HG03521 (cell line): ENCODE measurements at regions not wholly inside any gene's neighbourhood (a gene's known extent, or its start where the extent isn't known, plus 50 kb on each side); places are given as distances from the start of the nearest gene placed in this dataset.
"Not testable (repeated sequence)": the region's sequence is repeated elsewhere in the genome, so short reads cannot be mapped to it uniquely, and the experiment has no call there.

Experiments
- ATAC-seq: cut with Tn5 transposase; IDR thresholded peaks from one replicate; pipeline ENCODE4 v1.9.1; 2021; ENCODE audit warnings: mild to moderate bottlenecking, moderate library complexity; ENCODE audit not compliant: unreplicated experiment

DNA sequence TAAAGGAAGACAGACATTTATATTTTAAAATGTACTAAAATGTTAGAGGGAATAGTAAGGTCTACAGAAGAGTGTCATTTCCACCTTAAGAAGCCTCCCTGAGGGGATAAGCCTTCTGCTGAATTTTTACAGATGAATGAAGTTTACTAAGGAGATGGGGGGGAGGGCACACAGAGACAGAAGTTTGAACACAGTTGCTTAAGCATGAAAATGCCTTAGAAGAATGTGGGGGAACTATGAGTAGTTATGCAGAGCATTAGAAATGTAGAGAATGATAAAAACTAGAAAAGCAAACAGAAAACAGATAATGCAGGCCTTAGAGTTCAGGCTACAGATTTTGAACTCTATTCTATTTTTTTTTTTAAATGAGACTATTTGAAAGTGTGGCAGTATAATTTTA is 232.2 kb upstream of the VLDLR start:
- no peak for ATAC-seq

- no peak for ATAC-seq
These were observed 231.6 kb upstream of the VLDLR start for GRCh38 chr9:2390028-2390427.

GRCh38 chr9:2391509-2392132 is 230.0 kb upstream of the VLDLR start:
- ATAC-seq = not testable (repeated sequence)

GRCh38 chr9:2394087-2394741 is 227.4 kb upstream of the VLDLR start:
- not testable (repeated sequence) for ATAC-seq

DNA sequence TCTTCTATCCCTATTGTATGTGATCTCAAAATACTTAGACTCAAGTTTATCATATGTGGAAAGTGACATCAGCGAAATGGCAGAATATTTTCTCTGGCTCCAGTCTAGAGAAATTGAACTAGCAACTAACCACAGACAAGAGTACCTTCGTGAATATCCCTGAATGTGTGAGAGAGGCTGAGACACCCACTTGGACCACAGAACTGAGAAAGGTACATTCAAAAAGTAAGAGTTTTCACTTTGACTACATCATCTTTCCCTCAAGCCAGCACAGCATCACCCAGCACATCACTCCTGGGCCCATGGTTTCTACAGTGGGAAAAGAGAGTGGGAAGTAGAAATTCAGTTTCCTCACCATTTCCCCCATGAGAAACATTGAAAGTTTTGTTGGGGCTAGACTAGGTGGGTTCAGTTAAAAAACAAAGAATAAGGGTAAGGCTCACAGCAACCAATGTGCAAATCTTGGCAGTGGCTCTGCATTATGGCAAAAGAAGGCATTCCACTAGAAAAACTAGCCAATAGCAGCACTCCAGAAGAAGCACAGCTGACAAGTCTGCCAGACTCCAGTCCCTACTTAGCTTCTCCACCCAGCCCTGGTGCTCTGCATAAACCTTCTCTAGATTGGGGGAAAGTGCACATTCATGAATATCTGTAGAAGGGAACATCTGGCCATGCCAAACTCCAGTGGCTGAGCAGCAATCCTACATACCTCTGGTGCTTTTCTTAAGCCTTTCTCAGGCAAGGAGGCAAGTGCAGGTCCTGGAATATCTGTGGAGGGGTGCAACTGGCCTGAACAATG is 225.6 kb upstream of the VLDLR start:
- no peak for ATAC-seq

DNA sequence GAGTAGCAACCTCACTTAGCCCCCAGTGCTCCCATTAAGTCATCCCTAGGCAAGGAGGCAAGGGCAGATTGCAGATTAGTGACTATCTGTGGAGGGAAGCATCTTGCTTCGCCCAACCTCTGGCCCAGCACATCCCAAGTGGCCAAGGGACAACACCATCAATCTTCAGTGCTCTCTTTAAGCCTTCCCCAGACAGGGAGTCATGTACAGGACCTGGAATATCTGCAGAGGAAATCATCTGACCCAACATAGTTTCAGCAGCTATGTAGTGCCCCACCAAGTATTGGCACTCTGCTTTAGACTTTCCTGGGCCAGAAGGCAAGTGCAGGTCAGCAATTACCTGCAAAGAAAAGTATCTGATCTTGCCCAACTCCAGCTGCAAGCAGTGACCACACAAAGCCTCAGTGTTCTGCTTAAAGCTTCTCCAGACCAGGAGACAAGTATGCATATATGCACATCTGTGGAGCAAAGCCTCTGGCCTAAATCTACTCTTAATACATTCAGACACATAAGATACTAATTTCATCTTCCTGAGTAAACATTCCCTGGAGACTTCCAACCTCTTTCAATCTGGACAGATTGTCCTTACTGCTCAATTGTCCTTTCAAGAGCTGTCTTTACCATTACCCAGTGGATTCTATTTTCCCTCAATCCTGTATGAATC is 224.8 kb upstream of the VLDLR start:
- no peak for ATAC-seq

- ATAC-seq = not testable (repeated sequence)
These were observed 223.7 kb upstream of the VLDLR start for GRCh38 chr9:2397875-2398274.

- not testable (repeated sequence) for ATAC-seq
These were observed 219.8 kb upstream of the VLDLR start for GRCh38 chr9:2401746-2402145.

GRCh38 chr9:2403701-2404100 is 217.9 kb upstream of the VLDLR start:
- ATAC-seq = no peak

GRCh38 chr9:2406252-2406651 is 215.3 kb upstream of the VLDLR start:
- no peak for ATAC-seq

DNA sequence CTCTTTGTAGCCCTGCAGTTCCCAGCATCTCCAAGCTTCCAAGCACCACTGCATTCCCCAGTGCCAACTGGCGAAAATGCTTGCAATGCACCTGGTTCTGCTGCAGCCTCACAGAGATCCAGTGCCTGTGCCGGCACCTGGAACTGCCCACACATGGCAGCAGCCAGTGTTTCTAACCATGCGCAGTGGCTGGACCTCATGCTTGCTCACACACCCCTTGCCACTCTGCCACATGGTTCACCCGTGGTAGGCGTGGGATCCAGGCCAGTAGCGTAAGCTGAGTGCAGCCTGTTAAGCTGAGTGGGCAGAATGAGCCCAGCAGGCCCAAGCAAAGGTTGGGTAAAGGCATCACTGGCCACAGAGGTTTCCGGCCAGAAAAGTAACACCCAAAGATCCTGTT is 214.1 kb upstream of the VLDLR start:
- no peak for ATAC-seq

DNA sequence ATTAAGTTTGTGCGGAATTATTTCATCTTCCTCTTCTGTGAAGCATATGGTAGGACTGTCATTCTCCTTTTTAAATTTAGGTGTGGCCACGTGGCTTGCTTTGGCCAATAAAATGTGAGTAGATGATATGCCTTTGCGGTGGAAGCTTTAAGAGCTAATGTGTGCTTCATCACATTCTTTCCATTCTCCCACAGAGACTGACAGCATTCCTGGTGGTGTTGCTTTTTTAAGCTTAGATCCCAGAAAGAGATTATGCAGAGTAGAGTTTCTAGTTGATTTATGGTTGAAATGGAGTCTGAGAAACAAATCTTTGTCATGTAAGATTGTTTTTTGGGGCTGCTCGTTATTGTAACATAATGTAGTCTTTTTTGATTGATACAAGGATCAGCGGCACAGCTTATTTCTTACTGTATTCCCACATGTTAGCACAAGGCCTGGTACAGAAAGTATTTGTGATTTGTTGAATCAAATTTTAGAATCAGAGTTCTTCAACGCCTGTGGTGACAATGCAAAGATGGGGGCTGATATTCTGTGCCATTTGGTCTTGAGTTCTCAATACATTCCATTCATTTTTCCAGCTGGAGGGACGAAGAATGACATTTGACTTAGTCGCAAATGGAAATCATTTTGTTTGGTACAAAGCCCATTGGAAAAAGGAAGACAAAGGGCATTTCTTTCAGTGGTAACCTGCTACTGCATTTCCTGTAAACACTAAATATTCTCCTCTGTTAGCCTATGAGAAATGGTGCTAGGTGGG is 209.9 kb upstream of the VLDLR start:
- no peak for ATAC-seq

GRCh38 chr9:2413160-2413805 is 208.3 kb upstream of the VLDLR start:
- ATAC-seq = no peak

DNA sequence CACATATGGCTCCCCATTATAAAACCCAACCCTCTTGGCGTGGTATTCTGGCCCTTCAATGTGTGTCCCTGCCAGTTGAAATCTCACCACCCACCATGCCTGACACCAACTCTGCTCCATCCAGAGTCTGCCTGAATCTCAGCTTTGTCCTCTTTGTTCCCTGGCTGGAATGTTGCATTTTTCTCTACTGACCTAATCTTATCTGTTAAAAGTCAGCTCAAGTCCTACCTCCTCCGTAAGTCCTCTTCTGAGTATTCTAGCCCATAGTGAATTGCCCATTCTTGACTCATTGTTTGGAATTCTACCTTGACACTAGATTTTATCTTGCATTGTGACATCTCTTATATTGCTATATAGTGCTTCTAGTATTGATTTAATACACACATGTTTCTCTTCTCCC is 207.1 kb upstream of the VLDLR start:
- no peak for ATAC-seq

DNA sequence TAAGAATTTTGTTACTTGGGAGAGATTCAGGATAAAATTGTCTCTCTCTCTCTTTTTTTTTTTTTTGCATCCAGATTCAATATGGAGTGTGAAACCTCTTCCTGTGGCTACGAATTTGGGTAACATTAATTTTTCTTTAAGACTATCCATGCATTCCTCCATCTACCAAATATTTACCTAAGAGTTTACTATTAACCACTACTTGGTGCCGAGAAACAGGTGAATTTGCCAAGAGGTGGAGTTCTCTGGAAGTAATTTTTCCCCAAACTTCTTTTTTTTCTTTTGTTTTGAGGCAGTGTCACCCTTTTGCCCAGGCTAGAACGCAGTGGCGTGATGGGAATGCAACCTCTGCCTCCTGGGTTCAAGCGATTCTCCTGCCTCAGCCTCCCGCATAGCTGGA is 206.3 kb upstream of the VLDLR start:
- ATAC-seq = no peak

- ATAC-seq = no peak
These were observed 203.9 kb upstream of the VLDLR start for GRCh38 chr9:2417730-2418129.

GRCh38 chr9:2418619-2419018 is 203.0 kb upstream of the VLDLR start:
- ATAC-seq = no peak

GRCh38 chr9:2419347-2419746 is 202.2 kb upstream of the VLDLR start:
- no peak for ATAC-seq

DNA sequence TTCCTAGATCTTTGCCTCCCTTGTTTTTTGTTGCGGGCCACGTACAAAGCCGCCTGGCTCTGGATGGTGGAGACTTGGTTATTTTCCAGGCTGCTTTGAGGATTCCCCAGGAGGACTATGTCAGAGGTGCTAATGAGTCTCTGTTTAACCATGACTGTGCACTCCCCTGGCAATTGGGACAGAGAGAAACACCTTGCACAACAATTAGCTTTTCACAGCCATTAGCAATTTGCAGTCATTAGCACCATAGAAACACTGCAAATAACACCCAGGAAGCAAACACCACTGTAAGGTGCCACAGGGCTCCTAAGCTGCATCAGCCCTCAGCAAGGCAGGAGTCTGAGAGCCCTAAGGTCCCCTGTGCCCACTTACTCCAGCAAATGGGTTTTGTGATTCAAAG is 201.0 kb upstream of the VLDLR start:
- ATAC-seq = no peak

DNA sequence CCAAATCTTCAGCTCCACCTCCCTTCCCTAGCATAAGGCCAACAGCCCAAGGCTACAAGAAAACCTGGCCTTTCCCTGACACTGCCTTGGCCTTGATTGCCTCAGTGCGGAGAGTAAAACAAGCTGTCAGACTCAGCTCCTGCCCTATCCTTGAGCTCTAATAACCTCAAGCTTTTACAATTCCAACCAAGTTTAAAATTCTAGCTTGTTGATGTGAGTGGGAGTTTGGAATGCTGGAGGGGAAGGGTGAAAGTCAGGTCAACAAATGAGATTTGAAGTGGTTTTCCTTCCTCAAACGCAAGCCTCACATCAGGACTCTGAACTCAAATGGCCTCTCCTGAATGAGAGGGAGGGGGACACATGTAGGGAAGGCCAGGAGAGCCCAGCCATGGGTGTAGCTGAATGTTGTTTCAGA is 197.0 kb upstream of the VLDLR start:
- ATAC-seq = no peak
